ENCODE measurements at regions not wholly inside any gene's neighbourhood (a gene's known extent, or its start where the extent isn't known, plus 50 kb on each side); places are given as distances from the start of the nearest gene placed in this dataset.

DNA sequence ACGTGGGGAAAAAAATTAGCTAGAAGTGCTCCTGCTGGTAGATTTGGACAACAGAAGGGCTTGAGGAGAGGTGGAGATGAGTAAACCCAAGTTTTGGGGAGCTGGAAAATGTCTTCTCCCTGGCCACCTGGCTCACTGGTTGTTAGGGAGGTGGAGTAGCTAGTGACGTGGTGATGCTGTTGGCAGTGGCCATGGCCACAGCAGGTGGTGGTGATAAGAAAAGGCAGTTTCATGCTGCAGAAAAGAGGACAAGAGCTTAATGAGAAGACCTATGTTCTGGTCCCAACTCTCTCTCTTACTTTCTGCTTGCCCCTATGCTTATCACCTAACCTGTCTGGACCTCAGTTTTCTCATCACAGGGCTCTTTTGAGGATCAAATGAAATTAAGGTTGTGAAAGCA is 223.5 kb upstream of the N4BP1 start:
- no peaks in the 10 kb centered on the region for H4K20me1 ChIP-seq (ENCODE audit: insufficient read depth, low read depth, low read length)
- H3K79me2 ChIP-seq (ENCODE audit: low read length), result no peaks in the 10 kb centered on the region
- H3K9ac ChIP-seq (ENCODE audit: low read length), result no peak overlapping the region
- H3K4me1 ChIP-seq (ENCODE audit: low read length), result no peaks in the 10 kb centered on the region
- no peak overlapping the region for H3K27ac ChIP-seq (ENCODE audit: low read length)
- H3K9me3 ChIP-seq (ENCODE audit: low read length), result no peaks in the 10 kb centered on the region
- no peaks in the 10 kb centered on the region for H3K36me3 ChIP-seq (ENCODE audit: insufficient read depth, low read length)
- no peaks in the 10 kb centered on the region for H3K27me3 ChIP-seq (ENCODE audit: low read length)
- no peak overlapping the region for H2AFZ ChIP-seq (ENCODE audit: low read length)
- H3K4me3 ChIP-seq (ENCODE audit: low read length), result no peak overlapping the region
- H3K9me2 ChIP-seq (replicated peaks; ENCODE audit: insufficient read depth, low read length), result no peaks in the 10 kb centered on the region
- no peak overlapping the region for H3K4me2 ChIP-seq (ENCODE audit: low read depth, low read length, poor library complexity, severe bottlenecking)
- DNase-seq, result no peak

DNA sequence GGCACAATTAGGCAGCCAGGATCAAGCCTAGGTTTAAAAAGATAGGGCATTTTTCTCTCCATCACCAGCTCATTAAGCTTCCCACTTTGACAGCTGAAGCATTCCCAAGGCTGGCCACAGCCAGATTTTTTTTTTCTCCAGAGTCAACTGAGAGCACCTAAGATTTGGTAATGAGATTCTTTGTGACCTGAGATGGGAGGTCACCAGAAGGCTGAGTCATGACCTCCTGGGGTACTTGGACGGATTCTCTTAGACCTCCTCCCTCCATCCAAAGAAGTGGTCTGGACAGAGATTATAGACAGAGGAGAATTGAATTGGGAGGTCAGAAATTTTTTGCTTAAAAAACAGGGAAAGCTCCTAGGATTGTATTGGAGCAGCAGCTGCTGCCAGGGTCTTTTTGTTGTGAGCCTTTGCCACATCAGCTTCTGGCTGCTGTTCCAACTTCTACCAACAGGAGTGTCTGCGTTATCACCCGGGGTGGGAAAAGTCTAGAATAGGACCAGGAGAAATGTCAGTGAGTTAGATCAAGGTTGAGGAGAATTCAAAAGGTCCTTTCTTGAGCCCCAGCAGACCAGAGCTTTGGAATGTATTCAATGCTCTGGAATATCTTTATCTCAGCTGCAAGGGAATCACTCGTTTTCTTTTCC is 221.2 kb upstream of the N4BP1 start:
- DNase-seq, result peak; percentile 43
- H4K20me1 ChIP-seq (ENCODE audit: insufficient read depth, low read depth, low read length), result no peaks in the 10 kb centered on the region

DNA sequence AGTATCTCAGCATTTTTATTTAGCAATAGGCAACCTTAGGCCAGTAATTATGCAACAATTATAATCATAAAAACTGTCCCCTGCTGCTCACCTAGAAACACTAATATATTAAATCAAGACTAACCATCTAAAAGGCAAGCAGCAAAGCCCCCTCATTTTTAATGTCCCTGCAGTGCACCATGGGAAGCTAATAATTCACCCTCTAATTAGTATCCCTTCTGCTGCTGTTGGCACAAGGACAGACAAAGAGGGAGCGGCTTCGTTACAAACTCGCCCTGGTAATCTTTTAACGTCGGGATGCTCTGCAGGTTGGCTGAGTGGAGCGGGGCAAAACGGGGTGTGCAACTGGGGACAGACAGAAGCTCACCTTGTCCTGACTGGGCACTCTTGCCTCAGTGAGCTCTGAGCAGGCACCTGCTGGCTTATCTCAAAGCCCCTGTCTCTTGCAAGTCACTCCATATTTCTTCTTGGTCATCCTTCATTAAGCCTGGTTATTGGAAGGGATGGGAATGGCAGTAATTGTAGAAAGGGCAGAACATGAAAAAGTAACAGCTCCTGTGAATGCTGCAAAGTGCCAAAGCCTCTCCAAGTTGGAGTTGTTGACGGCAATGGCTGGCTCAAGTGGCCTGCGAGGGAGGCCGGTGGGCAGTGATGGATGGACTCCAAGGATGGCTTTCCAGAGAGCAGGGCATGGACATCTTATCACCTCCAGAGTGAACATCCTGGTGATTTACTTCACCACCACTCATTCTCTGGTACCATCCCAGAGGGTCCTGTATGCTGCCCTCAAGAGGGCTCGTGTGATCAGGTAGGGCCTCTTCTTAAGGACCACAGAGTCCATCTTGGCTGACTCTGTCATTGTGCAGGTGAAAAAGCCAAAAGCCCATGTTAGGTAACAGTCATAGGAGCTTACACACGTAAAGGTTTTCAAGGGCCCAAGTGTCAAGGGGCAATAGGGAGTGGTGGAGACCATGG is 219.6 kb upstream of the N4BP1 start:
- DNase-seq, result no peak
- H3K4me1 ChIP-seq (ENCODE audit: low read length), result no peaks in the 10 kb centered on the region
- H3K4me3 ChIP-seq (ENCODE audit: low read length), result no peak overlapping the region
- H3K9me2 ChIP-seq (replicated peaks; ENCODE audit: insufficient read depth, low read length), result 0 out of 2 replicates have a peak, but pooled peaks cover 8% of the 10 kb centered on the region
- no peak overlapping the region for H3K27ac ChIP-seq (ENCODE audit: low read length)
- H3K9me3 ChIP-seq (ENCODE audit: low read length), result no peaks in the 10 kb centered on the region
- H3K27me3 ChIP-seq (ENCODE audit: low read length), result no peaks in the 10 kb centered on the region
- H3K36me3 ChIP-seq (ENCODE audit: insufficient read depth, low read length), result no peaks in the 10 kb centered on the region
- H4K20me1 ChIP-seq (ENCODE audit: insufficient read depth, low read depth, low read length), result no peaks in the 10 kb centered on the region
- no peak overlapping the region for H2AFZ ChIP-seq (ENCODE audit: low read length)
- no peak overlapping the region for H3K9ac ChIP-seq (ENCODE audit: low read length)
- H3K79me2 ChIP-seq (ENCODE audit: low read length), result no peaks in the 10 kb centered on the region
- no peak overlapping the region for H3K4me2 ChIP-seq (ENCODE audit: low read depth, low read length, poor library complexity, severe bottlenecking)

More for the DNA sequence above, 221.2 kb upstream of the N4BP1 start:
- no peaks in the 10 kb centered on the region for H3K9me2 ChIP-seq (replicated peaks; ENCODE audit: insufficient read depth, low read length)
- H3K79me2 ChIP-seq (ENCODE audit: low read length), result no peaks in the 10 kb centered on the region
- no peak overlapping the region for H3K27ac ChIP-seq (ENCODE audit: low read length)
- H3K4me1 ChIP-seq (ENCODE audit: low read length), result no peaks in the 10 kb centered on the region
- H3K36me3 ChIP-seq (ENCODE audit: insufficient read depth, low read length), result no peaks in the 10 kb centered on the region
- no peak overlapping the region for H3K4me2 ChIP-seq (ENCODE audit: low read depth, low read length, poor library complexity, severe bottlenecking)
- no peak overlapping the region for H3K9ac ChIP-seq (ENCODE audit: low read length)
- H3K27me3 ChIP-seq (ENCODE audit: low read length), result no peaks in the 10 kb centered on the region
- no peak overlapping the region for H2AFZ ChIP-seq (ENCODE audit: low read length)
- H3K4me3 ChIP-seq (ENCODE audit: low read length), result no peak overlapping the region
- H3K9me3 ChIP-seq (ENCODE audit: low read length), result no peaks in the 10 kb centered on the region

DNA sequence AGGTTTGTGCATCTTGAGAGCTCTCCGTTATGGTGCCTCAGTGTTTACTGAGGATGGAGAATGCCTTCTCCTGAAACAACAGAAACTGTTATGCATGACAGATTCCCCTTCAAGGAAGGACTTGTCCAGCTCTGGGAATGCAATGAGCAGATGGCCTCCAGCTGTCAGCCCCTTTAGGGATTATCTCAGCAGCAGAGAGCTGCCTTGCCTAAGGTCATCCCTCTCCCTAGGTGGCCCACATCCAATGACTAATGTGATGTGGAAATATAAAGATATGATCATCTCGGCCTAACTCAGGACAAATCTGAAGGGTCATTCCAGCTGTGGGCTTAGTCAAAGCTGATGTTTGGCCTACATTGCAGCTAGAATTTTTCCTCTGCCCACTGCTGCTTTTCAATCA is 214.3 kb upstream of the N4BP1 start:
- Histone ChIP-seq H3K27ac (ENCODE audit: low read length) (no peak overlapping the region), H3K79me2 (ENCODE audit: low read length) (no peaks in the 10 kb centered on the region), H3K4me2 (ENCODE audit: low read depth, low read length, poor library complexity, severe bottlenecking) (no peak overlapping the region), H3K4me3 (ENCODE audit: low read length) (no peak overlapping the region), H2AFZ (ENCODE audit: low read length) (no peak overlapping the region), H3K36me3 (ENCODE audit: insufficient read depth, low read length) (no peaks in the 10 kb centered on the region), H3K9me3 (ENCODE audit: low read length) (no peaks in the 10 kb centered on the region), H4K20me1 (ENCODE audit: insufficient read depth, low read depth, low read length) (no peaks in the 10 kb centered on the region), H3K9ac (ENCODE audit: low read length) (no peak overlapping the region), H3K4me1 (ENCODE audit: low read length) (no peaks in the 10 kb centered on the region), H3K9me2 (replicated peaks; ENCODE audit: insufficient read depth, low read length) (0 out of 2 replicates have a peak, but pooled peaks cover 8% of the 10 kb centered on the region), H3K27me3 (ENCODE audit: low read length) (no peaks in the 10 kb centered on the region)
- DNase-seq, result no peak

DNA sequence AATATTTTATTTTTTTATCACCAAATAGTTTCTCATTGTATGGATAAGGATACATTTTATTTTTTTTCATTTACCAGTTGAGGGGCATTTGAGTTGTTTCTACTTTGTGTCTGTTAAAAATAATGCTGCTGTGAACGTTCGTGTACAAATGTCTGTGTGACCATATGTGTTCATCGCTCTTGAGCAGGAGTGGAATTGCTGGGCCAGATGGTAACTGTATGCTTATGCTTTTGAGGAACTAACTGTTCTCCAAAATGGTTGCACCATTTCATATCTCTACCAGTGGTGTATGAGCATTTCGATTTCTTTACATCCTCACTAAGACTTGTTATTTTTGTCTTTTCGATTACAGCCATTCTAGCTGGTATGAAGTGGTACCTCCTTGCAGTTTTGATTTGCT is 212.5 kb upstream of the N4BP1 start:
- Histone ChIP-seq H3K9me3 (ENCODE audit: low read length) (no peaks in the 10 kb centered on the region), H3K27ac (ENCODE audit: low read length) (no peak overlapping the region), H3K4me1 (ENCODE audit: low read length) (no peaks in the 10 kb centered on the region)

DNA sequence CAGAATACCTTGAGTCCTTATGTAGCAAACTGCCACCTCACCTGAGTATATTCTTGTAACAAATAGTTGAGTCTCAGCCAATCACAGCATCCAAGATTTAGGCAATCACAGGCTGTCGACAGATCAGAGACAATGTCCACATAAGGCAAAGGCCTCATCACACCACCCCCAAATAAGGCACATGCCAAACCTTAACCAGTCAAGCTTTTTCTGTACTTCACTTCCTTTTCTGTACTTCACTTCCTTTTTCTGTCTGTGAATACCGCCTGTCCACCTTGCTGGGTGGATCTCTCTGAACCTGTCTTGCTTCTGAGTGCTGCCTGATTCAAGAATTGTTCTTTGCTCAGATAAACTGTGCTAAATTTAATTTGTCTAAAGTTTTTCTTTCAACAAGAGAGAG is 210.4 kb upstream of the N4BP1 start:
- Histone ChIP-seq H3K79me2 (ENCODE audit: low read length) (no peaks in the 10 kb centered on the region), H3K36me3 (ENCODE audit: insufficient read depth, low read length) (no peaks in the 10 kb centered on the region), H3K27me3 (ENCODE audit: low read length) (no peaks in the 10 kb centered on the region), H3K9me2 (replicated peaks; ENCODE audit: insufficient read depth, low read length) (0 out of 2 replicates have a peak, but pooled peaks cover under 1% of the 10 kb centered on the region), H3K4me3 (ENCODE audit: low read length) (no peak overlapping the region), H3K4me1 (ENCODE audit: low read length) (no peaks in the 10 kb centered on the region), H3K4me2 (ENCODE audit: low read depth, low read length, poor library complexity, severe bottlenecking) (no peak overlapping the region), H2AFZ (ENCODE audit: low read length) (no peak overlapping the region), H3K27ac (ENCODE audit: low read length) (no peak overlapping the region), H3K9ac (ENCODE audit: low read length) (no peak overlapping the region), H3K9me3 (ENCODE audit: low read length) (no peaks in the 10 kb centered on the region), H4K20me1 (ENCODE audit: insufficient read depth, low read depth, low read length) (no peaks in the 10 kb centered on the region)
- DNase-seq, result peak; percentile 44

More for the DNA sequence above, 212.5 kb upstream of the N4BP1 start:
- no peaks in the 10 kb centered on the region for H3K27me3 ChIP-seq (ENCODE audit: low read length)
- no peak overlapping the region for H3K4me3 ChIP-seq (ENCODE audit: low read length)
- 0 out of 2 replicates have a peak, but pooled peaks cover 8% of the 10 kb centered on the region for H3K9me2 ChIP-seq (replicated peaks; ENCODE audit: insufficient read depth, low read length)
- no peaks in the 10 kb centered on the region for H3K36me3 ChIP-seq (ENCODE audit: insufficient read depth, low read length)
- no peaks in the 10 kb centered on the region for H3K79me2 ChIP-seq (ENCODE audit: low read length)
- H3K4me2 ChIP-seq (ENCODE audit: low read depth, low read length, poor library complexity, severe bottlenecking), result no peak overlapping the region
- H3K9ac ChIP-seq (ENCODE audit: low read length), result no peak overlapping the region
- no peaks in the 10 kb centered on the region for H4K20me1 ChIP-seq (ENCODE audit: insufficient read depth, low read depth, low read length)
- H2AFZ ChIP-seq (ENCODE audit: low read length), result no peak overlapping the region
- no peak for DNase-seq

DNA sequence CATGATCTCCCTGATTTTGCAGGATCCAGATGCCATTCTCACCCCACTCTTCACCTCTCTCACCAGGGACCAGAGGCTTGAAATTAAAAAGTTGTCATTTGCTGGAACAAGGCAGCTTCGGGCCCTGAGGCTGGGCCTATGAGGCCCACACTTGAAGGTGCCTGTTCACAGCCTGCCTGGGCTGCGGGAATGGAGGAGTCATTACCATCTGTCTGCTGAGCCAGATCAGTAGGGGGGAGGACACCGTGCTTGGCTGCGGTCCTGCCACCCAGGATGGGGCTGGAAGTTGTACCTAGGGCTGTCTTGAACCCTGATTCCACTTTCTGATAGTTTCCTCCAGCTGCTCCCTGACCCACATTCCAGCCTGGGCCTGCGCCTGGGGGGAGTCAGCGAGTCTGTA is 208.3 kb upstream of the N4BP1 start:
- Histone ChIP-seq H3K4me3 (ENCODE audit: low read length) (no peak overlapping the region), H4K20me1 (ENCODE audit: insufficient read depth, low read depth, low read length) (no peaks in the 10 kb centered on the region), H3K9me2 (replicated peaks; ENCODE audit: insufficient read depth, low read length) (no peaks in the 10 kb centered on the region)

DNA sequence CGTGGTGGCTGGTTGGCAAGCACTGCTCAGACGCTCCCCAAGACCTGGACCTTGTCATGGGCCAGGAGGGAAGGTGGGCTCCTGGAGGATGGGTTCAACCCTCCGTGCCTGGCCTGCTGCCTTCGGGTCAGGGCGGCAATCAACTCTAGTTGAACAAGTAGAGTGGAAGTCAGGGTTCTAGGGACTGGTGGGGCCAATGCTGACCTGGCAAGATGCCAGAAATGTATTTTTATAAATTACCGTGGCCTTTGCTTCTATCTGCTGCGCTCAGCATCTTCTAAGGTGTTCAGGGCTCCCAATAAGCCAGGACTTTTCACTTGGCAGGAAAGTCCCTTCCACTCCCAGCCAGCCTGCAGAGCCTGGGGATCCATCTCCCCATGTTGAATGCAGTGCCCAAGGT is 207.1 kb upstream of the N4BP1 start:
- H3K9ac ChIP-seq (ENCODE audit: low read length), result no peak overlapping the region
- no peak overlapping the region for H2AFZ ChIP-seq (ENCODE audit: low read length)
- no peaks in the 10 kb centered on the region for H3K36me3 ChIP-seq (ENCODE audit: insufficient read depth, low read length)
- H3K27me3 ChIP-seq (ENCODE audit: low read length), result no peaks in the 10 kb centered on the region
- H3K4me3 ChIP-seq (ENCODE audit: low read length), result no peak overlapping the region
- no peaks in the 10 kb centered on the region for H3K79me2 ChIP-seq (ENCODE audit: low read length)
- H3K4me1 ChIP-seq (ENCODE audit: low read length), result no peaks in the 10 kb centered on the region
- H3K9me2 ChIP-seq (replicated peaks; ENCODE audit: insufficient read depth, low read length), result no peaks in the 10 kb centered on the region
- no peak overlapping the region for H3K4me2 ChIP-seq (ENCODE audit: low read depth, low read length, poor library complexity, severe bottlenecking)
- H3K9me3 ChIP-seq (ENCODE audit: low read length), result no peaks in the 10 kb centered on the region
- no peaks in the 10 kb centered on the region for H4K20me1 ChIP-seq (ENCODE audit: insufficient read depth, low read depth, low read length)
- no peak for DNase-seq
- H3K27ac ChIP-seq (ENCODE audit: low read length), result no peak overlapping the region

More for the DNA sequence above, 208.3 kb upstream of the N4BP1 start:
- H3K4me2 ChIP-seq (ENCODE audit: low read depth, low read length, poor library complexity, severe bottlenecking), result no peak overlapping the region
- no peaks in the 10 kb centered on the region for H3K27me3 ChIP-seq (ENCODE audit: low read length)
- DNase-seq, result no peak
- no peak overlapping the region for H3K9ac ChIP-seq (ENCODE audit: low read length)
- H2AFZ ChIP-seq (ENCODE audit: low read length), result no peak overlapping the region
- H3K9me3 ChIP-seq (ENCODE audit: low read length), result no peaks in the 10 kb centered on the region
- no peaks in the 10 kb centered on the region for H3K79me2 ChIP-seq (ENCODE audit: low read length)
- no peaks in the 10 kb centered on the region for H3K4me1 ChIP-seq (ENCODE audit: low read length)
- H3K27ac ChIP-seq (ENCODE audit: low read length), result no peak overlapping the region
- no peaks in the 10 kb centered on the region for H3K36me3 ChIP-seq (ENCODE audit: insufficient read depth, low read length)
